Retinal pigment epithelial cell (primary cell): ENCODE measurements at regions not wholly inside any gene's neighbourhood (a gene's known extent, or its start where the extent isn't known, plus 50 kb on each side); places are given as distances from the start of the nearest gene placed in this dataset.

Source experiments
- DNase-seq: peaks from one replicate; pipeline ENCODE4 v3.0.0-alpha.2; 2010; ENCODE audit warnings: low read depth
- H3K4me3 ChIP-seq: 2 replicates; pipeline ENCODE4 v1.5.1; 2011; ENCODE audit warnings: mild to moderate bottlenecking, low read length, control low read depth, moderate library complexity
- TF ChIP-seq, protein P1 (sequence below): conservative IDR thresholded peaks from 2 replicates; pipeline ENCODE4 v1.5.1; 2011; ENCODE audit warnings: low read depth, low read length, control low read depth, inconsistent platforms

DNA sequence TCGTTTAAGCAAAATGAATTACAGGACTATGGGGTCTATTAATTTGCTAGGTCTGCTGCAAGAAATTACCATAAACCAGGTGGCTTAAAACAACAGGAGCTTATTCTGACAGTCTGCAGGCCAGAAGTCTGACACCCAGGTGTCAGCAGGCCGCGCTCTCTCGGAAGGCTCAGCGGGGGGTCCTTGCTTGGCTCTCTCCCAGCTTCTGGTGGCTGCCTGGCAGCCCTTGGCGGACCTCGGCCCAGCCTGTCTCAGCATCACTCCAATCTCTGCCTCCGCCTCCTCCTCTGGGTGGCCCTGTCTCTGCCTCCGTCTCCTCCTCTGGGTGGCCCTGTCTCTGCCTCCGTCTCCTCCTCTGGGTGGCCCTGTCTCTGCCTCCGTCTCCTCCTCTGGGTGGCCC, 580.5 kb upstream of the FAT1 start:
- DNase-seq = no peak
- no peak overlapping the region for H3K4me3 ChIP-seq
- TF ChIP-seq, protein P1, sequence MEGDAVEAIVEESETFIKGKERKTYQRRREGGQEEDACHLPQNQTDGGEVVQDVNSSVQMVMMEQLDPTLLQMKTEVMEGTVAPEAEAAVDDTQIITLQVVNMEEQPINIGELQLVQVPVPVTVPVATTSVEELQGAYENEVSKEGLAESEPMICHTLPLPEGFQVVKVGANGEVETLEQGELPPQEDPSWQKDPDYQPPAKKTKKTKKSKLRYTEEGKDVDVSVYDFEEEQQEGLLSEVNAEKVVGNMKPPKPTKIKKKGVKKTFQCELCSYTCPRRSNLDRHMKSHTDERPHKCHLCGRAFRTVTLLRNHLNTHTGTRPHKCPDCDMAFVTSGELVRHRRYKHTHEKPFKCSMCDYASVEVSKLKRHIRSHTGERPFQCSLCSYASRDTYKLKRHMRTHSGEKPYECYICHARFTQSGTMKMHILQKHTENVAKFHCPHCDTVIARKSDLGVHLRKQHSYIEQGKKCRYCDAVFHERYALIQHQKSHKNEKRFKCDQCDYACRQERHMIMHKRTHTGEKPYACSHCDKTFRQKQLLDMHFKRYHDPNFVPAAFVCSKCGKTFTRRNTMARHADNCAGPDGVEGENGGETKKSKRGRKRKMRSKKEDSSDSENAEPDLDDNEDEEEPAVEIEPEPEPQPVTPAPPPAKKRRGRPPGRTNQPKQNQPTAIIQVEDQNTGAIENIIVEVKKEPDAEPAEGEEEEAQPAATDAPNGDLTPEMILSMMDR = no peak

DNA sequence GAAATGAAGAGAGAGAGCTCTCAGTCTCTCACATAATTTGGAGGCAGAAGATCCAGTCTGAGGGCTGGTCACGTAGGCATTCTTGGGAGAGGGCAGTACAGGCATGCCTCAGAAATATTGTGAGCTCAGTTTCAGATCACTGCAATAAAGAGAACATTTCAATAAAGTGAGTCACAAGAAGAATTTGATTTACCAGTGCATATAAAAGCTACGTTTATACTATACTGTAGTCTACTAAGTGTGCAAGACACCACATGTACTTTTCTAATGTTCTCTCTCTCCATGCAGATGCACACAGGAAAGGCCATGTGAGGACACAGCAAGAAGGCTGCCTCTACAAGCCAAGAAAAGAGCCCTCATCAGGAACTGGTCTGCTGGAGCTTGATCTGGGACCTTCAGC, 583.5 kb upstream of the FAT1 start:
- TF ChIP-seq, protein P1 = no peak
- DNase-seq = no peak
- H3K4me3 ChIP-seq = no peak overlapping the region

DNA sequence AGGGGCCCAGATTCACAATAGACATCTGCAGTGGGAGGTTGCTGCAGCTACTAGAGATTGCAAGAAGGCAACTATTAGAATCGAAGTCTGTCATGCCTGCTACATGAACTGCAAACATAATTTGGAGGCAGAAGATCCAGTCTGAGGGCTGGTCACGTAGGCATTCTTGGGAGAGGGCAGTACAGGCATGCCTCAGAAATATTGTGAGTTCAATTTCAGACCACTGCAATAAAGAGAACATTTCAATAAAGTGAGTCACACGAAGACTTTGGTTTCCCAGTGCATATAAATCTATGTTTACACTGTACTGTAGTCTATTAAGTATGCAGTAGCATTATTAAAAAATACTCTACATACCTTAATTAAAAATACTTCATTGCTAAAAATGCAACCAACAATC, 585.8 kb upstream of the FAT1 start:
- DNase-seq = no peak
- TF ChIP-seq, protein P1 = no peak

DNA sequence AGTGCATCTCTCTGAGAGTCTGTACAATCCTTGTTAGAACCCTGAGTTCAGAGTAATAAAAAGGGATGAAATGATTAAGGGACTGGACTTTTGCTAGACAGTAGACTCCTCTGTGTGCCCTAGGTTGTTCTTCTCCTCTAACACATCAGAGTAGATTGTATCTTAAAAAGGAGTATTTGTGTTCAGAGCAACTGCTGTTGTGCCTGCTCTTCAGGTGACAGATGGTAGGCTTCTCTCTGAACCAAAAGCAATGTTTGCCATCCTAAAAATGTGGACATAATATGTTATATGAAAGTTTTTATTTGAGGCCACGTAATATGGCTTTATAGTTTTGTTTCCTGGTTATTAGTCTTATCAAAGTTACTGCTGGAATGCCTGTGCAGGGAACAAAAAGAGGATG, 588.6 kb upstream of the FAT1 start:
- TF ChIP-seq, protein P1 = no peak
- H3K4me3 ChIP-seq = no peak overlapping the region
- DNase-seq = no peak

More for the DNA sequence above, 585.8 kb upstream of the FAT1 start:
- no peak overlapping the region for H3K4me3 ChIP-seq

DNA sequence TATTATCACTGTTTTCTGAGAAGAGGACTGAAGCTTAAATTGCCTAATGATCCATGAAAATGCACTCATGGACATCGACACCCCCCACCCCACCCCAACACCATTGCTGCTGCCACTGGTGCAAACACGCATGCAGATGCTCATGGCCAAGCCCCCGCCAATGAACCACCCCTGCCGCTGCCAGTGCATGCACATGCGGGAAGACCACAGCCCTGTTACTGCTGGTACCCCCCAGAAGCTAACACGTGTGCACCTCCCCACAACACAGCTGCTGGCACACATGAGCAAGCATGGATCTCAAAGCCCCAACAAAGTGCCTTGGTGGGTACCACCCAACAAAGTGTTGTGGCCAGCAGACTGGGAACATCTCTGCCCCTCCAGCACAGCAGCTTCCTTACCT, 594.1 kb upstream of the FAT1 start:
- H3K4me3 ChIP-seq = no peak overlapping the region
- no peak for DNase-seq
- TF ChIP-seq, protein P1 = no peak

DNA sequence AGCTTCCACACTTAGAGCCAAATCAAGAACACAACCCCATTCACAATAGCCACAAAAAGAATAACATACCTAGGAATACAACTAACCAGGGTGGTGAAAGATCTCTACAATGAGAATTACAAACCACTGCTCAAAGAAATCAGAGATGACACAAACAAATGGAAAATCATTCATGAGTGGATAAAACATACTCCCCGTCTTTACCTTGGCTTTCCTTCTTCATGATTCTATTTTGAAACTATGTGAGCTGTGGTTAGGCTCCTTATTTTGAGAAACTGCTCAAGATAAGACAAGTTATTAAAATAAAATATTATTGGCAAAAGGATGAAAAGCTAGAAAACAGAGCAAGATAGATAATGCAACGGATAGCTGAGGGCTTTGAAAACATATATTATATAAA, 598.1 kb upstream of the FAT1 start:
- TF ChIP-seq, protein P1 = no peak
- DNase-seq = no peak
- H3K4me3 ChIP-seq = no peak overlapping the region

DNA sequence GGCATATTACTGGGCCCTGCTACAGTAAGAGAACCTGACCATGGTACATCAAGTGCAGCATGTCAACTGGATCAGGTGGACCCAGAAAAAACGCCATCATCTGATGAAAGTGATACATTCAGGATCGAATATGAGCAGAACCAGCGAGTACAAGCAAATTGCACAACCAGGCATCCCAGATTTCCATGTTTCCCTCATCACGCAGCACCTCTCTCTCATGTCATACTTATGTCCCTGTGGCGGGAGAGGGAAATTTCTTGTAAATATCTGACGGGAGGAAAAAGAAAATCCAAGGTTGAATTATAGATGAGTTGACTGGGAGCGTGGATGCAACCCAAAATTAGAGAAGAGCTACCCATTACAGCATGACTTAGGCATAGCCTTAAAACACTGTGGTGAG, 608.5 kb upstream of the FAT1 start:
- H3K4me3 ChIP-seq = no peak overlapping the region
- no peak for DNase-seq
- TF ChIP-seq, protein P1 = no peak
